ENCODE measurements at regions not wholly inside any gene's neighbourhood (a gene's known extent, or its start where the extent isn't known, plus 50 kb on each side); places are given as distances from the start of the nearest gene placed in this dataset.

DNA sequence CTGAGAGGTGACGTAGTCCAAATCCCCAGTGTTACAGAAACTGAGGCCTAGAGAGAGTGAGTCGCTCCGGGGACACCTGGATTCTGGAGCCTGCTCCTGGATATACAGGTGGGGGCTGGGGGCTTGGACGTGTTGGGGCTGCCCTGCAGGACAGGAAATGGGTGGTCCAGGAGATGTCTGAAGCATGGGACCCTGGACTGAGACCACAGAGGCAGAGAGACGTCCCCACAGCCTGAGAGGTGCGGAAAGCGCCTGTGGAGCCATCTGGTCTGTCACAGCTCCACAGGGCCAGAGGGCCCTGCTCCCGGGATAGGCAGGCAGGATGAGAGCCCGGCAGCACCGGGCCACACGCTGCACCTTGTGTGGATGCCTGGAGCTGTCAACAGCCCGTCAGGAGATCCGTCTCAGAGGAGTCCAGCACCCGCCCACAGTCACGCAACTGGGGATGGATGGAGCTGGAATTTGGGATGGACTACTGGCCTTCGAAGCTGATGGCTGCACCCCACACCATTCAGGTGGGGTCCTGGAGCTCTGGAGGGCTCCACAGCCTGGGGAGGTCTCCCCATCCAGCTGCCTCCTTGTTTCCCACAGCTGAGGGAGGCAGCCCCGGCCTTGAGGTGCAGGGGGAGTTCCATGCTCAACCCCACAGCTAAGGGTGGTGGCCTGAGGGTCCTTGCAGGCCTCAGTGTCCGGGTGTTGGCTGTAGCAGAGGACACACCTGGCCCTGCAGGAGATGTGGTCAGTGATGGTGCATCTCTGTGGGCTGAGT lies 303.0 kb downstream of the NDUFA10 start:
- Histone ChIP-seq H3K4me3 (ENCODE audit: low read length) (no peak overlapping the region), H3K27ac (ENCODE audit: low read depth in 1 of 2, low read length in 2 of 2) (no peak overlapping the region), H3K27me3 (ENCODE audit: control insufficient read depth in 1 of 2, insufficient read depth in 2 of 2, low read length in 2 of 2) (no peaks in the 10 kb centered on the region), H3K9me3 (ENCODE audit: control insufficient read depth in 1 of 2, insufficient read depth in 1 of 2, low read length in 2 of 2) (no peaks in the 10 kb centered on the region), H3K4me1 (ENCODE audit: insufficient read depth, low read length) (no peaks in the 10 kb centered on the region), H3K36me3 (ENCODE audit: insufficient read depth, low read length) (no peaks in the 10 kb centered on the region)
- ChIA-PET CTCF (no interaction called here), POLR2A (no interaction called here)
- TF ChIP-seq, protein P1, sequence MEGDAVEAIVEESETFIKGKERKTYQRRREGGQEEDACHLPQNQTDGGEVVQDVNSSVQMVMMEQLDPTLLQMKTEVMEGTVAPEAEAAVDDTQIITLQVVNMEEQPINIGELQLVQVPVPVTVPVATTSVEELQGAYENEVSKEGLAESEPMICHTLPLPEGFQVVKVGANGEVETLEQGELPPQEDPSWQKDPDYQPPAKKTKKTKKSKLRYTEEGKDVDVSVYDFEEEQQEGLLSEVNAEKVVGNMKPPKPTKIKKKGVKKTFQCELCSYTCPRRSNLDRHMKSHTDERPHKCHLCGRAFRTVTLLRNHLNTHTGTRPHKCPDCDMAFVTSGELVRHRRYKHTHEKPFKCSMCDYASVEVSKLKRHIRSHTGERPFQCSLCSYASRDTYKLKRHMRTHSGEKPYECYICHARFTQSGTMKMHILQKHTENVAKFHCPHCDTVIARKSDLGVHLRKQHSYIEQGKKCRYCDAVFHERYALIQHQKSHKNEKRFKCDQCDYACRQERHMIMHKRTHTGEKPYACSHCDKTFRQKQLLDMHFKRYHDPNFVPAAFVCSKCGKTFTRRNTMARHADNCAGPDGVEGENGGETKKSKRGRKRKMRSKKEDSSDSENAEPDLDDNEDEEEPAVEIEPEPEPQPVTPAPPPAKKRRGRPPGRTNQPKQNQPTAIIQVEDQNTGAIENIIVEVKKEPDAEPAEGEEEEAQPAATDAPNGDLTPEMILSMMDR (IDR thresholded peaks at IDR 0.05), result no peak
- H3K9me3 Mint-ChIP-seq, result no peaks in the 10 kb centered on the region
- peak in 1 of 14 experiments; percentile 25 for DNase-seq
- H3K4me3 Mint-ChIP-seq, result no peak overlapping the region
- intact Hi-C loops (cut with DNase I, micrococcal nuclease), result loop anchor here in 1 of 2 experiments (5.0 kb wide), 1 partner anchor 565 kb away; no protein-coding TSS in a partner anchor
- H3K27ac Mint-ChIP-seq, result no peak overlapping the region
- H3K36me3 Mint-ChIP-seq (ENCODE audit: low read depth), result no peaks in the 10 kb centered on the region
- no peaks in the 10 kb centered on the region for H3K27me3 Mint-ChIP-seq
- no peak for ATAC-seq (ENCODE audit: poor library complexity)
- H3K4me1 Mint-ChIP-seq (ENCODE audit: low read depth), result no peaks in the 10 kb centered on the region

GRCh38 chr2:239721531-239721930 lies 303.6 kb downstream of the NDUFA10 start:
- no peak overlapping the region for H3K27ac Mint-ChIP-seq
- ATAC-seq (ENCODE audit: poor library complexity) (no peak), DNase-seq (peak in 2 of 14 experiments; percentile 2 to 22)
- H3K4me3 Mint-ChIP-seq, result no peak overlapping the region
- no peak overlapping the region for H3K4me3 ChIP-seq (ENCODE audit: low read length)
- no peaks in the 10 kb centered on the region for H3K4me1 ChIP-seq (ENCODE audit: insufficient read depth, low read length)
- H3K9me3 Mint-ChIP-seq, result no peaks in the 10 kb centered on the region
- ChIA-PET CTCF (no interaction called here), POLR2A (no interaction called here)
- H3K27me3 ChIP-seq (ENCODE audit: control insufficient read depth in 1 of 2, insufficient read depth in 2 of 2, low read length in 2 of 2), result no peaks in the 10 kb centered on the region
- H3K9me3 ChIP-seq (ENCODE audit: control insufficient read depth in 1 of 2, insufficient read depth in 1 of 2, low read length in 2 of 2), result no peaks in the 10 kb centered on the region
- H3K27me3 Mint-ChIP-seq, result no peaks in the 10 kb centered on the region
- H3K36me3 Mint-ChIP-seq (ENCODE audit: low read depth), result no peaks in the 10 kb centered on the region
- no peaks in the 10 kb centered on the region for H3K4me1 Mint-ChIP-seq (ENCODE audit: low read depth)
- TF ChIP-seq, protein P1 (IDR thresholded peaks at IDR 0.05), result no peak
- H3K36me3 ChIP-seq (ENCODE audit: insufficient read depth, low read length), result no peaks in the 10 kb centered on the region
- H3K27ac ChIP-seq (ENCODE audit: low read depth in 1 of 2, low read length in 2 of 2), result no peak overlapping the region
- intact Hi-C loops (cut with DNase I, micrococcal nuclease), result loop anchor here in 1 of 2 experiments (5.0 kb wide), 1 partner anchor 566 kb away; no protein-coding TSS in a partner anchor

GRCh38 chr2:239720361-239721360 lies 304.5 kb downstream of the NDUFA10 start:
- no peak overlapping the region for H3K4me3 ChIP-seq (ENCODE audit: low read length)
- ChIA-PET POLR2A (no interaction called here), CTCF (no interaction called here)
- Mint-ChIP-seq H3K4me1 (ENCODE audit: low read depth) (no peaks in the 10 kb centered on the region), H3K27me3 (no peaks in the 10 kb centered on the region), H3K9me3 (no peaks in the 10 kb centered on the region), H3K36me3 (ENCODE audit: low read depth) (no peaks in the 10 kb centered on the region), H3K27ac (no peak overlapping the region), H3K4me3 (no peak overlapping the region)
- DNase-seq (peak in 2 of 14 experiments; percentile 11 to 23), ATAC-seq (ENCODE audit: poor library complexity) (no peak)
- no peak overlapping the region for H3K27ac ChIP-seq (ENCODE audit: low read depth in 1 of 2, low read length in 2 of 2)
- intact Hi-C loops (cut with DNase I, micrococcal nuclease), result loop anchor here in 1 of 2 experiments (5.0 kb wide), 1 partner anchor 567 kb away; no protein-coding TSS in a partner anchor
- no peaks in the 10 kb centered on the region for H3K4me1 ChIP-seq (ENCODE audit: insufficient read depth, low read length)
- TF ChIP-seq, protein P1 (IDR thresholded peaks at IDR 0.05), result no peak
- no peaks in the 10 kb centered on the region for H3K27me3 ChIP-seq (ENCODE audit: control insufficient read depth in 1 of 2, insufficient read depth in 2 of 2, low read length in 2 of 2)
- no peaks in the 10 kb centered on the region for H3K36me3 ChIP-seq (ENCODE audit: insufficient read depth, low read length)
- H3K9me3 ChIP-seq (ENCODE audit: control insufficient read depth in 1 of 2, insufficient read depth in 1 of 2, low read length in 2 of 2), result peaks cover 0 to 2% of the 10 kb centered on the region in 2 experiments
